ENCODE measurements at regions not wholly inside any gene's neighbourhood (a gene's known extent, or its start where the extent isn't known, plus 50 kb on each side); places are given as distances from the start of the nearest gene placed in this dataset.

- no peak overlapping the region for H3K27ac ChIP-seq (ENCODE audit: insufficient read length, low read depth, low read length)
- H3K79me1 ChIP-seq (ENCODE audit: insufficient read depth, low read depth, low read length, poor library complexity, severe bottlenecking) = no peaks in the 10 kb centered on the region
- no peak overlapping the region for H2BK5ac ChIP-seq (ENCODE audit: insufficient read length, low read length)
- H3K79me2 ChIP-seq (ENCODE audit: insufficient read depth, low read length) = no peaks in the 10 kb centered on the region
- H3K23me2 ChIP-seq (ENCODE audit: insufficient read length, low read depth, low read length, poor library complexity, severe bottlenecking) = no peaks in the 10 kb centered on the region
- H3K9ac ChIP-seq (ENCODE audit: extremely low read depth, insufficient read length, low read length) = no peak overlapping the region
- no peak overlapping the region for H3K23ac ChIP-seq (ENCODE audit: insufficient read length, low read depth, low read length)
- no peak for TF ChIP-seq CTCF (conservative IDR thresholded peaks at IDR 0.05)
- H2BK12ac ChIP-seq (ENCODE audit: insufficient read length, low read depth, low read length) = no peak overlapping the region
- H2AFZ ChIP-seq (ENCODE audit: low read length) = no peak overlapping the region
- Mint-ChIP-seq H3K27ac (no peak overlapping the region), H3K27me3 (ENCODE audit: low read depth) (no peaks in the 10 kb centered on the region), H3K36me3 (ENCODE audit: insufficient read depth in 1 of 3, low read depth in 3 of 3) (no peaks in the 10 kb centered on the region), H3K9me3 (no peaks in the 10 kb centered on the region; a peak in 1 of 5 replicates), H3K4me3 (no peak overlapping the region), H3K4me1 (peaks cover 54 to 66% of the 10 kb centered on the region in 2 experiments)
- no peak overlapping the region for H2AK5ac ChIP-seq (ENCODE audit: insufficient read length, low read length)
- no peaks in the 10 kb centered on the region for H4K20me1 ChIP-seq (ENCODE audit: control insufficient read depth, insufficient read depth, insufficient read length)
- H3K4me2 ChIP-seq (ENCODE audit: insufficient read depth, insufficient read length, low read length) = no peak overlapping the region
- no peak overlapping the region for H2BK120ac ChIP-seq (ENCODE audit: low read depth, low read length, poor library complexity, severe bottlenecking)
- H3K18ac ChIP-seq (ENCODE audit: insufficient read length, low read depth, low read length) = no peak overlapping the region
- no peak overlapping the region for H2BK15ac ChIP-seq (ENCODE audit: low read depth, low read length)
- peaks cover 11% of the 10 kb centered on the region for H3K4me1 ChIP-seq (ENCODE audit: insufficient read depth, low read length)
- H3K9me3 ChIP-seq (ENCODE audit: control insufficient read depth, low read depth, low read length) = no peaks in the 10 kb centered on the region
- H3T11ph ChIP-seq (ENCODE audit: low read length) = no peak overlapping the region
- no peak overlapping the region for H3K14ac ChIP-seq (ENCODE audit: insufficient read depth, low read length)
- no peak overlapping the region for H3K56ac ChIP-seq (ENCODE audit: insufficient read length, low read depth, low read length)
- H4K5ac ChIP-seq (ENCODE audit: insufficient read length, low read depth, low read length) = no peak overlapping the region
- H3K27me3 ChIP-seq (ENCODE audit: insufficient read depth, low read length) = no peaks in the 10 kb centered on the region
- H4K8ac ChIP-seq (replicated peaks; ENCODE audit: insufficient read length, low read depth, low read length) = no peak overlapping the region
- DNase-seq = no peak
- no CpG with 5 or more reads among the region's 2 CpGs for WGBS (ENCODE audit: extremely low coverage, insufficient read length, low lambda C conversion rate)
- no peak overlapping the region for H2BK20ac ChIP-seq (ENCODE audit: low read depth, low read length, poor library complexity, severe bottlenecking)
- H3K4ac ChIP-seq (ENCODE audit: low read depth, low read length) = no peak overlapping the region
- no peak overlapping the region for H4K91ac ChIP-seq (ENCODE audit: insufficient read length, low read depth, low read length)
These were observed 186.8 kb downstream of the SATB1 start for GRCh38 chr3:18238332-18238731.
